ENCODE measurements at regions not wholly inside any gene's neighbourhood (a gene's known extent, or its start where the extent isn't known, plus 50 kb on each side); places are given as distances from the start of the nearest gene placed in this dataset.

DNA sequence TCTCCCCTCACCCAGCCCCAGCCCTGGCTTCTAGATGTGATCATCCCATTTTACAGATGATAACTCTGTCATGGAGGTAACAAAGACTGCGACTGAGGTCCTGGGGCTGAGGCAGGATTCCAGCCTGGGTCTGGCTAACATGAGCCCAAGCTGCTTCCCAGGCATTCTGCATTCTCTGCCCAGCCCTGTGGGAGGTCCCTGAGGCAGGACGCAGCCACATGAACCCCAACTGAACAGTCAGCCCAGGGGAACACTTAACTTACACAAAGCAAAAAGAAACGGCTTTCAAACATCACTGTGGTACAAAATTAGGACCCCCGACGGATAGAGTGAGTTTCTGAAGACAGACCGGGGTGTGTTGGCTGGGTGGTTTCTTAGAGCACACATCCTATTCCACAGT lies 135.3 kb downstream of the ACKR3 start:
- CTCF ChIA-PET = no interaction called here

GRCh38 chr2:236705295-236706105 lies 135.9 kb downstream of the ACKR3 start:
- Mint-ChIP-seq H3K27ac (no peak overlapping the region), H3K9me3 (no peaks in the 10 kb centered on the region), H3K36me3 (ENCODE audit: low read depth) (no peaks in the 10 kb centered on the region), H3K4me3 (no peak overlapping the region), H3K4me1 (ENCODE audit: low read depth) (no peaks in the 10 kb centered on the region), H3K27me3 (no peaks in the 10 kb centered on the region)
- DNase-seq = no peak
- TF ChIP-seq, protein P1, sequence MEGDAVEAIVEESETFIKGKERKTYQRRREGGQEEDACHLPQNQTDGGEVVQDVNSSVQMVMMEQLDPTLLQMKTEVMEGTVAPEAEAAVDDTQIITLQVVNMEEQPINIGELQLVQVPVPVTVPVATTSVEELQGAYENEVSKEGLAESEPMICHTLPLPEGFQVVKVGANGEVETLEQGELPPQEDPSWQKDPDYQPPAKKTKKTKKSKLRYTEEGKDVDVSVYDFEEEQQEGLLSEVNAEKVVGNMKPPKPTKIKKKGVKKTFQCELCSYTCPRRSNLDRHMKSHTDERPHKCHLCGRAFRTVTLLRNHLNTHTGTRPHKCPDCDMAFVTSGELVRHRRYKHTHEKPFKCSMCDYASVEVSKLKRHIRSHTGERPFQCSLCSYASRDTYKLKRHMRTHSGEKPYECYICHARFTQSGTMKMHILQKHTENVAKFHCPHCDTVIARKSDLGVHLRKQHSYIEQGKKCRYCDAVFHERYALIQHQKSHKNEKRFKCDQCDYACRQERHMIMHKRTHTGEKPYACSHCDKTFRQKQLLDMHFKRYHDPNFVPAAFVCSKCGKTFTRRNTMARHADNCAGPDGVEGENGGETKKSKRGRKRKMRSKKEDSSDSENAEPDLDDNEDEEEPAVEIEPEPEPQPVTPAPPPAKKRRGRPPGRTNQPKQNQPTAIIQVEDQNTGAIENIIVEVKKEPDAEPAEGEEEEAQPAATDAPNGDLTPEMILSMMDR (IDR thresholded peaks at IDR 0.05) = no peak
- ChIA-PET POLR2A (no interaction called here), CTCF (no interaction called here)
- H3K27me3 ChIP-seq (ENCODE audit: control insufficient read depth in 1 of 2, insufficient read depth in 2 of 2, low read length in 2 of 2) = no peaks in the 10 kb centered on the region
- H3K27ac ChIP-seq (ENCODE audit: low read depth in 1 of 2, low read length in 2 of 2) = no peak overlapping the region
- no peaks in the 10 kb centered on the region for H3K9me3 ChIP-seq (ENCODE audit: control insufficient read depth in 1 of 2, insufficient read depth in 1 of 2, low read length in 2 of 2)
- H3K4me1 ChIP-seq (ENCODE audit: insufficient read depth, low read length) = no peaks in the 10 kb centered on the region
- intact Hi-C loops (cut with DNase I, micrococcal nuclease) = no loop called here
- H3K36me3 ChIP-seq (ENCODE audit: insufficient read depth, low read length) = no peaks in the 10 kb centered on the region
- H3K4me3 ChIP-seq (ENCODE audit: low read length) = no peak overlapping the region
- no peak for ATAC-seq (ENCODE audit: poor library complexity)

More for the DNA sequence above, 135.3 kb downstream of the ACKR3 start:
- no peaks in the 10 kb centered on the region for H3K4me1 ChIP-seq (ENCODE audit: insufficient read depth, low read length)
- TF ChIP-seq, protein P1 (IDR thresholded peaks at IDR 0.05) = no peak
- H3K27ac ChIP-seq (ENCODE audit: low read depth in 1 of 2, low read length in 2 of 2) = no peak overlapping the region
- no peak overlapping the region for H3K4me3 ChIP-seq (ENCODE audit: low read length)
- intact Hi-C loops (cut with DNase I, micrococcal nuclease) = no loop called here
- POLR2A ChIA-PET = no interaction called here
- no peak overlapping the region for H3K4me3 Mint-ChIP-seq
- no peaks in the 10 kb centered on the region for H3K9me3 Mint-ChIP-seq
- no peaks in the 10 kb centered on the region for H3K9me3 ChIP-seq (ENCODE audit: control insufficient read depth in 1 of 2, insufficient read depth in 1 of 2, low read length in 2 of 2)
- DNase-seq = no peak
- no peak for ATAC-seq (ENCODE audit: poor library complexity)
- no peaks in the 10 kb centered on the region for H3K27me3 Mint-ChIP-seq
- no peak overlapping the region for H3K27ac Mint-ChIP-seq
- H3K36me3 ChIP-seq (ENCODE audit: insufficient read depth, low read length) = no peaks in the 10 kb centered on the region
- no peaks in the 10 kb centered on the region for H3K4me1 Mint-ChIP-seq (ENCODE audit: low read depth)
- no peaks in the 10 kb centered on the region for H3K27me3 ChIP-seq (ENCODE audit: control insufficient read depth in 1 of 2, insufficient read depth in 2 of 2, low read length in 2 of 2)
- no peaks in the 10 kb centered on the region for H3K36me3 Mint-ChIP-seq (ENCODE audit: low read depth)

DNA sequence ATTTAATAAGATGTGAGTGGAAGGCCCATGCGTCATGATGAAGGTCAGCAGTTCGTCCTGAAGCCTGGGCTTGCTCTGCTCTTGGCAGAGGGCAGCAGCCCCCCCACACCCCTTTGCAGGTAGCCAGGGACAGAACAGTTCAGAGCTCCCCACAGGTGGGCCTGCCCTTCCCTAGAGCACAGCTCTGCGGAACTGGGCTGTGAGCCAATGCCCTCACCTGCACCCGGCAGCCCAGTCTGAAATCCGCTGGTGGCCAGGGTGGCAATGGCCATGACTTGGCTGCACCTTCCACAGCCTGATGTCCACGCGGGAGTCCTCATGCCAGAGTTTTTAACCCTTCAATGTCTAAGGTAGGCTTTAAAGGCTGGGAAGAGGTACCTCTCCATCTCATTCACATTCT lies 136.7 kb downstream of the ACKR3 start:
- H3K4me3 ChIP-seq (ENCODE audit: low read length) = no peak overlapping the region
- Mint-ChIP-seq H3K4me1 (ENCODE audit: low read depth) (no peaks in the 10 kb centered on the region), H3K4me3 (no peak overlapping the region), H3K27me3 (no peaks in the 10 kb centered on the region), H3K36me3 (ENCODE audit: low read depth) (no peaks in the 10 kb centered on the region), H3K9me3 (no peaks in the 10 kb centered on the region), H3K27ac (no peak overlapping the region)
- ATAC-seq (ENCODE audit: poor library complexity) (no peak), DNase-seq (no peak)
- H3K27me3 ChIP-seq (ENCODE audit: control insufficient read depth in 1 of 2, insufficient read depth in 2 of 2, low read length in 2 of 2) = no peaks in the 10 kb centered on the region
- TF ChIP-seq, protein P1 (IDR thresholded peaks at IDR 0.05) = no peak
- intact Hi-C loops (cut with DNase I, micrococcal nuclease) = no loop called here
- H3K27ac ChIP-seq (ENCODE audit: low read depth in 1 of 2, low read length in 2 of 2) = no peak overlapping the region
- no peaks in the 10 kb centered on the region for H3K36me3 ChIP-seq (ENCODE audit: insufficient read depth, low read length)
- no peaks in the 10 kb centered on the region for H3K4me1 ChIP-seq (ENCODE audit: insufficient read depth, low read length)
- no peaks in the 10 kb centered on the region for H3K9me3 ChIP-seq (ENCODE audit: control insufficient read depth in 1 of 2, insufficient read depth in 1 of 2, low read length in 2 of 2)
- ChIA-PET POLR2A (no interaction called here), CTCF (no interaction called here)

Data from CD4-positive, alpha-beta T cell (primary cell).